CD4-positive, alpha-beta T cell treated with Interleukin-1 beta for 1 hour (primary cell): ENCODE measurements at regions not wholly inside any gene's neighbourhood (a gene's known extent, or its start where the extent isn't known, plus 50 kb on each side); places are given as distances from the start of the nearest gene placed in this dataset.
"Not testable (repeated sequence)": the region's sequence is repeated elsewhere in the genome, so short reads cannot be mapped to it uniquely, and the experiment has no call there.

ENCODE experiments used
- DNase-seq, 2 donors: peaks; one replicate each; pipeline ENCODE4 v3.0.0-alpha.2; 2020 to 2022

DNA sequence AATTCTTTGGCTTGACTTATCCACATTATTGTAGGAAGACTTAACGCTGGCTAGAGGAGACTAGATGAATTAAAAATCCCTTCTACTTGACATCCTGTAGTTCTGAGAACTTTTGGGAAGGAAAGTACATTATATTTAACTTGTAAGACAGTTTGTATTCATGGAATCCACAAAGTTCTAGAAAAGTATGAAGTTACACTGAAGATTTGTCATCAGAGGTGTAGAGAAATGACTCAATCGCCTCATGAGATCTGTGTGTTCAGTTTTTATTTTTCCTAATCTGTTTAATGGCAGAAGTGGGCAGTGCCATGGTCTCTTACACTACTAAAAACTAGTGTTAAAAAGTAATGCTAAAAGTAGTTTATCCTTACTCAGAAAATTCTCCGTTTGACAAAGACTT lies 89.1 kb upstream of the SMIM30 start:
- DNase-seq, result no peak

DNA sequence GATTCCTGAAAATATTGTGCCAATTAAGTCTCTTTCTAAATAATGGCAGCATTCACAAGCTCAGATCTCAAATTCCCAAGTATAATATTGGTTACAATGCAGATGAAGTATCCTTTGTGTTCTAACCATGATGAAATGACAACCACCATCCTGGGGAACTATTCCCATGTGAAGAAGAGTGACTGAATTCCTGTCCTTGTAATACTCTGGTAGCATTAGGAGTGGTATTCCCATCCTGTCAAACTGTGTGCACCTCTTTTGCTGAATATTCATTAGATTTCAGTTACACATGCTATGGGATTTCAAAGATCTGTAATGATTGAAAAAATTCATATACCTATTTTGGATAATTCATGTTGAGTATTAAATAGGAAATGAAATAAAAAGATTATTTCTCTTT lies 86.1 kb upstream of the SMIM30 start:
- no peak for DNase-seq

DNA sequence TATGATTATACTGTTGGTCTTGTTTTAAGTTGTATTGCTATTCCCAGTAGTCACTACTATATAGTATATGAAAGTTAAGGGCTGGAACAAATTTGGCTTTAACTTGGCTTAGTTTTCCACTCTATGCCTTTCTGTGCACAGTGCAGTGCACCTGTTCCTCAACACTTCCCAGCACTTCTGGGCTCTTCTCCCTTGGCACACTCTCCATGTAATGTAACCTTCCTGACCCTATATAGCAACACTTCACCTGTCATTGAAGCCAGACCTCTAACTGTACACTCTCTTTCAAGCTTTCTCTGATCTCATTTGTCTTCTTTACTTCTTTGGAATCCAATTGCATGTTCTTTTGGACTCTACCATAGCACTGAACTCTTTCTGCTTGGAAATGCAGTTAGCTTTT lies 83.9 kb upstream of the SMIM30 start:
- no peak for DNase-seq

DNA sequence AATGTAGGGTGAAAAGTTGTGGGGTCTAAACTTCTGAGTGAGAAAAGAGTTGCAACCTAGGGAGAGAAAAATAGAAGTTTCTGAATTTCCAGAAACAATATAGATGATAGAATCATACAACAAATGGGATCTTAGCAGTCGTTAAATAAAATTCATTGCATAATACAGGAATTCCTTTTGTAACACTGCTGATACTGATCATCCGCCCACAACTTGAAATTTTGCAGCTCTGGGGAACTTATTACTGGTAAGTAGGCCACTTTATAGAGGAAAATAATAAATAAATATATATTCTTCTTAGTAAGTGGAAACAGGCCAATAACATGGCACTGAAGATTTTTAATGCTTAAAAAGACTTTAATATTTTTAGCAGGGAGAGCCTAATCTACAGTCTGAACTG lies 81.9 kb upstream of the SMIM30 start:
- no peak for DNase-seq

DNA sequence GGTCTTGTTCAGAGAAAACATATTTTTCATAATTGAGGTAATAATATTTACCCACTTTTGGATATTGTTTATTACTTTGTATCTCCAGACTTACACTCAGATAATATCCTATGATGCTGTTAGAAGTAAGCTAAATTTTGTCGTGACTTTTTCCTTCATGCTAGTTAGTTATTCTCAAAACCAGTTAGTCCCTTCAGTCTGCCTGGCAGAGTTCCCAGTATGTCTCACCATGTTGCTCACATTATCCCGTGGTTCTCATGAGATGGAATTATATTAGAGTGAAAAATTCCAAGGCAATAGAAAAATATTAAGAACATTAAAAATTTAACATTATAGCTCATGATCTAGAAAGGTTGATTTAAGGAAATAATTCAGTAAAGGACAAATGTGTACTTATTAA lies 81.5 kb upstream of the SMIM30 start:
- no peak for DNase-seq

DNA sequence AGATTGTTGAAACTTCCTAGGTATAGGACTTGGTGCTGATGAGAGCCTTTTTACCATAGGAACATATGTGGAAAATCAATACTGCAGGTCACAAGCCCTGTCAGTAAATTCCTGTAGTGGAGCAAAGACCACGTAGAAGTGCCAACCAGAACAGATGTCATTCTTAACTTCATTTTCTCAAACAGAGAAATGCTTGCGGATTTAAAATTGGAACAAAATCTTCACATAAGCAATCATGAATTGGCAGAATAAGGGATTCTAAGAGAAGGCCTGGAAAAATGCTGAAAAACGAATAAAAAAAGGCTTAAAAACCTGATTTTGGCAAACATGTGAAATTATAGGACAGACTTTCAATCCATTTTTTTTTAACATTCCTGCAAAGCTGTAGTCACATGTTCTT lies 80.8 kb upstream of the SMIM30 start:
- DNase-seq, result no peak

DNA sequence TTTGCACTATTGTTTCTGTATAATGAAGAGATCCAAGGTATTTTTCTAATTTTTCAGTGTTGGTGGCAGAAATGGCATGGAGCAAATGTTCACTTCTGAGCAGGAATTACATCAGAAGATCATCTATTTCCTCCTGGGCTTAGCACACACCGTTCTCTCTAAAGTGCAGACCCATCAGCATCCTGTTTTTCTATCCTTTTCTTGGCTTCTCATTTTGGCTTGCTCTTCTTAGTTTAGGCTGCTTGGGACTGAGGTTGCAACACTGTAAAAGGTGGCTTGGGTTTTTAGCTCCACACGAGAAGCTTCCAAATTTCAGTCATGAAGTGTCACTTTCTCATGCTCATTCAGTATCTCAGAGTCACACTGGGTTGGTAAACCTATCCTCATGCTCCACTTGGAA lies 79.9 kb upstream of the SMIM30 start:
- DNase-seq, result no peak

DNA sequence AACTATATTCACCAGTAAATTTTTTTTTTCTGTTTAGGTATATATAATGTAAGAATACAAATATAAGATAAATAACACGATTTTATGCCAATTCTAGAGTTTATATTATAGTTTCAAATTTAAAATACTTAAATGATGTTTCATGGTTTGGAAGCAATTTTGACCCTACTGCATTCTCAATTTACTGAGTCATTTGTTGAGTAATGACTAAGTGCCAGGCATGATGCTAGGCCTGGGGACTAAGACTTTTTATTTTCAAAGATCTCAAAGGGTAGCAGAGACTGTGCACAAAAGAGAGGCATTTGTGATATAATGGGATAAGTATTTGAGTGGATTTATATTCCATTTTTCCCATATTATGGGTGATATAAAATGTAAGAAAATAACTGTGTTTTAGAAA lies 78.9 kb upstream of the SMIM30 start:
- no peak for DNase-seq

DNA sequence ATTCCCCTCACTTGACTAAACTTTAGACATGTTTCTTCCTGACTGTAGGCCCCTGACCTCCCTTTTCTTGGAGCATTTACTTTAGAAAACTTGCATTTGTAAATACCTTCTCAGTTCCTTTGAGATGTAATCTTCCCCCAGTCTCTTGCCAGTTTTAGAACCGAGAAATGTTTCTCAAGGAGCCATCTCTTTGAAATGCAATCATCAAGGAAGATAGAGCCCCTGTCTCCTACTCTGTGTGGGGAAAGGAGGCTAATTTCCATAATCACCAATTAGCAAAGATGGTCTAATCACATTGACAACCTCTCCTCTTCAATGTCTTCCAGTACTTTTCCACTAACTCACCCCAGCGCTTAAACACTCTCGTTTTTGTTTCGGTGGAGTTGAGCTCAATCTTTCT lies 70.0 kb upstream of the SMIM30 start:
- no peak for DNase-seq

DNA sequence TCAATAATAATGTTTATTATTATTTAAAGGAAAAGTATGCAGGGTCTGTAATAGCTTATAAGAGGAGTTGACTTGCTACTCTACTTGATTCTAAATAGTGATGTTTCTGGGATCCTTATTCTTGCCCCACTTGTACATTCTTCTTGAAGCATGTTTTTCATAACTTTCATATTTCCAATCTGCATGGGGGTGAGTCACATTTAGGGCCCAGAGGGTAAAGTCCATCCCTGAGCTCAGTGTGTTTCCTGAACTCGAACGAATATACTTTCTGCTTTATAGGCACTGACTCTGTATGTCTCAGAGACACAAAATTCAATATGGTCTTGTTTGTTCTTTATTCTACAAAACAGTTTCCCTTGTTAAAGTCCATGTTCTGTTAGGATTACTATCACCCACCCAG lies 61.0 kb upstream of the SMIM30 start:
- DNase-seq, result no peak

DNA sequence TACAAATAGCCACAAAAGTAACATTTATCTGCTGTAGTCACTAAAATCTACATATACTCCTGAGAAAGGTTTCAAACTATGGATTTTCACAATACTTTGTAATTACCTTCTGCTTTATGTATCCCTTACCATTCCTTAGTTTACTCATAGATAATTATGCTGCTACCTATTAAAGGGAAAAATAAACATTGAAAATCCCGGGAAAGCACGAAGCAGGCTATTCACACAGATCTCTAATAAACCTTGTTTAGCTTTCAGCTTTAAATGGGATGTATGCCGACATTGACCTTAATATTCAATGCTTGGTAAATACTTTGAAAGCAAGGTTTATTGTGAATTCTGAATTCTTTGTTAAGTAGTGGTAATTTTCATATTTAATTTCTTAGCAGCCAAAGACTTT lies 58.5 kb upstream of the SMIM30 start:
- DNase-seq, result no peak

DNA sequence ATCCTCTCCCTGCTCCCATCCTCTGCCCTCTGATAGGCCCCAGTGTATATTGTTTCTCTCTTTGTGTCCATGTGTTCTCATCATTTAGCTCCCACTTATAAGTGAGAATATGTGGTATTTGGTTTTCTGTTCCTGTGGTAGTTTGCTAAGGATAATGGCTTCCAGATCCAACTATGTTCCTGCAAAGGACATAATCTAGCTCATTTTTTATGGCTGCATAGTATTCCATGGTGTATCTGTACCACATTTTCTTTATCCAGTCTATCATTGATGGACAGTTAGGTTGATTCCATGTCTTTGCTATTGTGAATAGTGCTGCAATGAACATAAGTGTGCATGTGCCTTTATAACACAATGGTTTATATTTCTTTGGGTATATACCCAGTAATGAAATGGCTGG lies 57.8 kb upstream of the SMIM30 start:
- DNase-seq, result not testable (repeated sequence)

DNA sequence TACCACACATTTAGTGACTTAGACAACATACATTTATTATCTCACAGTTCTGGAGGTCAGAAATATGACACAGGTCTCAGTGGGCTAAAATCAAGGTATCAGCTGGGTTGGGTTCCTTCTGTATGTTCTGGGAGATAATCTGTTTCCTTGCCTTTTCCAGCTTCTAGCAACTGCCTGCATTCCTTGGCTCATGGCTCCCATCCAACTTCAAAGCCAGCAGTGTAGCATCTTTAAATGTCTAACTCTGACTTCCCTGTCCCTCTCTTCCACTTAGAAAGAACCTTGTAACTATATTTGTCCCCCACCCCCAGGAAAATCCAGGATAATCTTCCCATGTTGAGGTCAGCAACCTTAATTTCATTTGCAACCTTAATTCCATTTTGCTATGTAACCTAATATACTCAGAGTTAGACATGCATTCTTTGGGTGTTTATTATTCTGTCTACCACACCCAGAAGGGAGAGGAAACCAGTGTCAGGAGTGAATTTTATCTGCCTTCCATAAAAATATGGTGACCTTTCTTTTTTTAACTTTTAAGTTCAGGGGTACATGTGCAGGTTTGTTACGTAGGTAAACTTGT lies 57.3 kb upstream of the SMIM30 start:
- no peak for DNase-seq

DNA sequence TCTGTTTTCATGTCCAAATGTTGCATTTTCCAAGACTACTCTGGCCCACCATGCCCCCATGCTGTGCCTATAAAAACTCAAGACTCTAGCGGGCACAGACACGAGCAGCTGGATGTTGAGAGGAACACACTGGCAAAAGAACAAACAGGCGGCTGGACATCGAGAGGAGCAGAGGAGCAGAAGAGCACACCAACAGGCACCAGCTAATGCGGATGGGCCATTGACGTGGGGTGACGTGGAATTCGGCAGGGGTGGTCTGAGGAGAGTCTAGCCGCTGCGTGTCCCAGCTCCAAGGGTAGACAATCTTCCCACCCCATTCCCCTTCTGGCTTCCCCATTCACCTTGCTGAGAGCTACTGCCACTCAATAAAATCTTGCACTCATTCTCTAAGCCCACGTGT lies 54.4 kb upstream of the SMIM30 start:
- DNase-seq, result no peak

DNA sequence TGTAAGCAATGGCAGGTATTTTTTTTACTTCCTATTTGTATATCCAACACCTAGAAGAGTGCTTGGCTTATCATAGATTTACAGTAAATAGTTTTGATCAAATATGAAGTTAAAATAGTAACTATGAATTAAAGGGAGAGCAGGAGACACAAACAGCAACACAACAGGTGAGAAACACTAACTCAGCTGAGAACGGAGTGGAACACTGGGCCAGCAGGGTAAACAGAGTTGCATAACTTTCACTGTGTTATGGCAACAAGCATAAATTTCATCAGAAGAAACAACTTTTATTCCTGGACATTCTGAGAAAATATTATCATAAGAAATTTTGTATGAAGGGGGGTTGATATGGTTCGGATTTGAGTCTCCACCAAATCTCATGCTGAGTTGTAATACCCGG lies 52.2 kb upstream of the SMIM30 start:
- DNase-seq, result no peak
